ENCODE measurements at regions not wholly inside any gene's neighbourhood (a gene's known extent, or its start where the extent isn't known, plus 50 kb on each side); places are given as distances from the start of the nearest gene placed in this dataset.

DNA sequence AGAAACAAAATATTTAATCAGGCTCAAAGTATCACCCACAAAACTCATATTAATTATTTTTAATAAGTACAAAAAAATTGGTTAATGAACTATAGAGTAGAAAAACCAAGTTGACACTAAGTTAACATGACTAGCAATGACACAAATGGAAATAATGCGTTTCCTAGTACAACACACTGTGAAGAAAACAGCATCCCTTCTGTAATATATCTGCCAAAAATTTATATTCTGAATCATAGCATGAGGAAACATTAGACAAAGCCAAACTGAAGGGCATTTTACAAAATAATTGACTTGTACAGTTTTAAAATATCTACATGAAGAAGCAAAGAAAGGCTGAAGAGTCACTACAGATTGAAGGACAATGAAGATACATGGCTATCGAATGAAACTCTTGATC, 477.6 kb upstream of the INTU start:
- no peak overlapping the region for H3K9ac ChIP-seq (ENCODE audit: insufficient read depth in 1 of 2, low read length in 2 of 2)
- TF ChIP-seq, protein P1, sequence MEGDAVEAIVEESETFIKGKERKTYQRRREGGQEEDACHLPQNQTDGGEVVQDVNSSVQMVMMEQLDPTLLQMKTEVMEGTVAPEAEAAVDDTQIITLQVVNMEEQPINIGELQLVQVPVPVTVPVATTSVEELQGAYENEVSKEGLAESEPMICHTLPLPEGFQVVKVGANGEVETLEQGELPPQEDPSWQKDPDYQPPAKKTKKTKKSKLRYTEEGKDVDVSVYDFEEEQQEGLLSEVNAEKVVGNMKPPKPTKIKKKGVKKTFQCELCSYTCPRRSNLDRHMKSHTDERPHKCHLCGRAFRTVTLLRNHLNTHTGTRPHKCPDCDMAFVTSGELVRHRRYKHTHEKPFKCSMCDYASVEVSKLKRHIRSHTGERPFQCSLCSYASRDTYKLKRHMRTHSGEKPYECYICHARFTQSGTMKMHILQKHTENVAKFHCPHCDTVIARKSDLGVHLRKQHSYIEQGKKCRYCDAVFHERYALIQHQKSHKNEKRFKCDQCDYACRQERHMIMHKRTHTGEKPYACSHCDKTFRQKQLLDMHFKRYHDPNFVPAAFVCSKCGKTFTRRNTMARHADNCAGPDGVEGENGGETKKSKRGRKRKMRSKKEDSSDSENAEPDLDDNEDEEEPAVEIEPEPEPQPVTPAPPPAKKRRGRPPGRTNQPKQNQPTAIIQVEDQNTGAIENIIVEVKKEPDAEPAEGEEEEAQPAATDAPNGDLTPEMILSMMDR (IDR thresholded peaks at IDR 0.05; ENCODE audit: control extremely low read depth, extremely low read depth), result no peak
- no peaks in the 10 kb centered on the region for H3K27me3 ChIP-seq (ENCODE audit: control insufficient read depth in 3 of 3, insufficient read depth in 3 of 3, low read length in 2 of 3)
- H3K9me3 ChIP-seq (ENCODE audit: control insufficient read depth in 4 of 4, insufficient read depth in 3 of 4, low read length in 3 of 4), result no peaks in the 10 kb centered on the region
- 89 to 94% methylated on average over 2 of the region's 2 CpGs for WGBS, 2 donors
- H3K27ac ChIP-seq (ENCODE audit: low read depth in 1 of 2, low read length in 1 of 2), result no peak overlapping the region
- no peaks in the 10 kb centered on the region for H3K36me3 ChIP-seq (ENCODE audit: control insufficient read depth in 4 of 4, insufficient read depth in 4 of 4, low read length in 4 of 4)
- ATAC-seq (ENCODE audit: insufficient read depth, low FRiP score) (no peak), DNase-seq (no peak)
- H3K4me1 ChIP-seq (ENCODE audit: control insufficient read depth in 5 of 5, insufficient read depth in 5 of 5, low read length in 5 of 5), result no peaks in the 10 kb centered on the region
- H3K4me3 ChIP-seq, result no peak overlapping the region

DNA sequence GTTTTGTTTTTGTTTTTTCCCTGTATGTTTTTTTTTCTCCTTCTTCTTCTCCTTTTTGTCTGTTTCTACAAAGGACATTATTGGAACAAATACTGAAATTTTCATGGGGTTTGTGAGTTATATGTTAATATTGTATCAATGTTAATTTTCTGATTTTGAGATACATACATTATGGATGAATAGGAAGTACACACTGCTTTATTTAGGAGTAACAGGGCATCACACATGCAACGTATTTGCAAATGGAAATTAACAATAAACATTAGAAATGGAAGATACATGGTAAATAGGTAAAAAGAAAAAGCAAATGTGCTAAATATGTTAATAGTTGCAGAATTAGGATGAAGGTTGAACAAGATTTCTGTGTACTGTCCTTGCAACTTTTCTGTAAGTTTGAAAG, 477.2 kb upstream of the INTU start:
- no peak for ATAC-seq (ENCODE audit: insufficient read depth, low FRiP score)
- Histone ChIP-seq H3K36me3 (ENCODE audit: control insufficient read depth in 4 of 4, insufficient read depth in 4 of 4, low read length in 4 of 4) (no peaks in the 10 kb centered on the region), H3K27me3 (ENCODE audit: control insufficient read depth in 3 of 3, insufficient read depth in 3 of 3, low read length in 2 of 3) (no peaks in the 10 kb centered on the region), H3K9ac (ENCODE audit: insufficient read depth in 1 of 2, low read length in 2 of 2) (no peak overlapping the region), H3K4me3 (no peak overlapping the region), H3K27ac (ENCODE audit: low read depth in 1 of 2, low read length in 1 of 2) (no peak overlapping the region), H3K9me3 (ENCODE audit: control insufficient read depth in 4 of 4, insufficient read depth in 3 of 4, low read length in 3 of 4) (no peaks in the 10 kb centered on the region), H3K4me1 (ENCODE audit: control insufficient read depth in 5 of 5, insufficient read depth in 5 of 5, low read length in 5 of 5) (no peaks in the 10 kb centered on the region)
- 68 to 71% methylated on average over 1 of the region's 1 CpG for WGBS, 2 donors
- TF ChIP-seq, protein P1 (IDR thresholded peaks at IDR 0.05; ENCODE audit: control extremely low read depth, extremely low read depth), result no peak
- no peak for DNase-seq

DNA sequence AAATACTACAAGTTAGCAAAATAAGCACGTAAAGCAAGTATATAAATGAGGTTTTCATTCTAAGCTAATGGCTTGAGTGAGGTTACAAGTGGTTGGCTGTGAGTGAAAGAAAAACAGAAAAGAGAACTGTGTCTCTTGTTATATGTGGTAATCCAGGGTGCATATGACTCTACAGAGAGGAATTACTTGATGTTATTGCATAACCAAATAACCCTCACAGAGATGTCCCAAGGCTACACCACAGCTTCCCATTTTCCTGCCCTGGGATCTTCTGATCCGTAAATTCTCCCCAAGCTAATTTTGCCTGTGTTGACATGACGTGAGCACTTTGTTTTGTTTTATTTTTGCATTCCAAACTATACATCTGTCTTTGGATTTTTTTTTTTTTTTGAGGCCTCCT, 470.0 kb upstream of the INTU start:
- Histone ChIP-seq H3K9ac (ENCODE audit: insufficient read depth in 1 of 2, low read length in 2 of 2) (no peak overlapping the region), H3K27me3 (ENCODE audit: control insufficient read depth in 3 of 3, insufficient read depth in 3 of 3, low read length in 2 of 3) (no peaks in the 10 kb centered on the region), H3K4me3 (no peak overlapping the region), H3K36me3 (ENCODE audit: control insufficient read depth in 4 of 4, insufficient read depth in 4 of 4, low read length in 4 of 4) (no peaks in the 10 kb centered on the region), H3K4me1 (ENCODE audit: control insufficient read depth in 5 of 5, insufficient read depth in 5 of 5, low read length in 5 of 5) (no peaks in the 10 kb centered on the region), H3K27ac (ENCODE audit: low read depth in 1 of 2, low read length in 1 of 2) (no peak overlapping the region), H3K9me3 (ENCODE audit: control insufficient read depth in 4 of 4, insufficient read depth in 3 of 4, low read length in 3 of 4) (peaks cover 0 to 2% (median 0%) of the 10 kb centered on the region in 4 donors)
- TF ChIP-seq, protein P1 (IDR thresholded peaks at IDR 0.05; ENCODE audit: control extremely low read depth, extremely low read depth), result no peak
- WGBS, 2 donors, result 44 to 51% methylated on average over 3 of the region's 3 CpGs
- ATAC-seq (ENCODE audit: insufficient read depth, low FRiP score) (no peak), DNase-seq (no peak)

DNA sequence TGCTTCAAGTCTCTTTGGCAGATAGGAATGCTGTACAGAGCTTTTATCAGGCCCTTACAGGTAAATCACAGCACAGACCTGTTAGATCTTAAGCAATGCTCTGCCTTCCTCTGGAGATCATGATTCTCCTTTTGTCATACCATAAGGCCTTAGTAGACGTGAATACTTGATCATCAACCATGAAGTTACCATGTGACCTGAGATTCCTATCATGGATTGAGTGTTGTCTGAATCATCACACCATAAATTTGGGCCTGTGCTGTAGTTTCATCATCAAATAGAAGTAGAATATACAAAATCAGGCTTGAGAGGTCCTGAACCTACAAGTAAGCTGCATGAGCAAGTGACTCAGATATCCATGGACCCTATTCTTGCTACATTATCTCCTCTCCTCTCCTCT, 466.8 kb upstream of the INTU start:
- no peak for DNase-seq
- Histone ChIP-seq H3K36me3 (ENCODE audit: control insufficient read depth in 4 of 4, insufficient read depth in 4 of 4, low read length in 4 of 4) (no peaks in the 10 kb centered on the region), H3K9me3 (ENCODE audit: control insufficient read depth in 4 of 4, insufficient read depth in 3 of 4, low read length in 3 of 4) (peaks cover 0 to 3% (median 0%) of the 10 kb centered on the region in 4 donors), H3K9ac (ENCODE audit: insufficient read depth in 1 of 2, low read length in 2 of 2) (no peak overlapping the region), H3K4me3 (no peak overlapping the region), H3K4me1 (ENCODE audit: control insufficient read depth in 5 of 5, insufficient read depth in 5 of 5, low read length in 5 of 5) (no peaks in the 10 kb centered on the region), H3K27ac (ENCODE audit: low read depth in 1 of 2, low read length in 1 of 2) (no peak overlapping the region), H3K27me3 (ENCODE audit: control insufficient read depth in 3 of 3, insufficient read depth in 3 of 3, low read length in 2 of 3) (no peaks in the 10 kb centered on the region)
- TF ChIP-seq, protein P1 (IDR thresholded peaks at IDR 0.05; ENCODE audit: control extremely low read depth, extremely low read depth), result no peak
- ATAC-seq (ENCODE audit: insufficient read depth, low FRiP score), result no peak
- WGBS, 2 donors, result 82 to 96% methylated on average over 1 of the region's 1 CpG

All from lung (tissue), 11 donors.